Erythroblast (primary cell): ENCODE measurements at regions not wholly inside any gene's neighbourhood (a gene's known extent, or its start where the extent isn't known, plus 50 kb on each side); places are given as distances from the start of the nearest gene placed in this dataset.
"Not testable (repeated sequence)": the region's sequence is repeated elsewhere in the genome, so short reads cannot be mapped to it uniquely, and the experiment has no call there.

Experiments used
- DNase-seq, 2 experiments: peaks; one replicate each; lab custom pipeline; 2025; lab: John Stamatoyannopoulos, UW
- GATA1 ChIP-seq: IDR thresholded peaks from 2 replicates; pipeline ENCODE4 v1.6.1; 2011; ENCODE audit warnings: low read depth, mild to moderate bottlenecking, control low read depth, low read length, moderate library complexity
- POLR2A ChIP-seq: IDR thresholded peaks from 2 replicates; pipeline ENCODE4 v1.6.1; 2011; ENCODE audit warnings: mild to moderate bottlenecking, low read length

DNA sequence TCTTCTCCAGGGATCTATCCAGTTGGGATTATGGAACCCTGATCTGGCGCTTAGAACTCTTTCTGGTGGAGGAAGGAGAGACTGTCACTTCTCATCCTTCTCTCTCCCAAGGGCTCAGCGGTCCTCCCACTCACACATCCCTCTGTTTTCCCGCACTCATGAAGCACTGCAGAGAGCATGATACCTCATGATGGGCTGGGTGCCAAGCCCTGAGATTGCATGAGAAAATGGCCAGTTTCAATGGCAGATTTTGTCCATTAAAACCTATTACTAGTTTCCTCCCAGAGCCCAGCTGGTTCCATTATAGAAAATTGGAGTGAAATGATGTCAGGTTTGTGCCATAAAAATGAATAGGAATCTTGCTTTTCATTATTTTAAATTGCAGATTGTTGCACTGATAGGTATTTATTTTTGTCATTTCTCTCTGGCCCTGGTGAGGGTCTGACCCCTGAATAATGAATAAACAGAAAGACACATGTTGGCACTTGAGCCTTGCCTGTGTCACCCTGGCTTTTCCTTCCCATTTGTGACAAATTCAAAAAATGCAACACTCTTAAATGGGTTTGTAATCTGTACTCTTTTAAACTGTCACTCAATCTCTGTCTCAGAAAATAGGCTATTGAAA is 1151.1 kb downstream of the TYW1 start:
- TF ChIP-seq POLR2A (no peak), GATA1 (no peak)
- DNase-seq, result no peak

DNA sequence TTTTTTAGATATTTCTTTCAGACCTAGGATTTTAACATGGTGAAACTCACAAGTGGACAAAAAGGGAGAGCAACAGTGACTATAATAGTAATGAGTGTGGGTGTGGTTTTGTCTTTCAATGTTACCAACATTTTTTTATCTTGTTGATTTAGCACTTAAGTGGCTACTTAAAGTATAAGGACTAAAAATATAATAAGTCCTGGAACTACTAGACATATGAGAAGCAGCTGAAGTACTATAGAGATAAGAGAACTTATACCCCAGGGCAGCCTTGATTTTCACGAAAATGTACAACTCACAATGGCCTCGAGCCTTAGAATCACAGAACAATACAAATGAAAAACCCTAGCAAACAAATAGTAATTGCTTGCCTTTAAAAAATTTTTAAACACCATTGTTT is 1151.8 kb downstream of the TYW1 start:
- TF ChIP-seq GATA1 (no peak), POLR2A (no peak)
- DNase-seq, result no peak

DNA sequence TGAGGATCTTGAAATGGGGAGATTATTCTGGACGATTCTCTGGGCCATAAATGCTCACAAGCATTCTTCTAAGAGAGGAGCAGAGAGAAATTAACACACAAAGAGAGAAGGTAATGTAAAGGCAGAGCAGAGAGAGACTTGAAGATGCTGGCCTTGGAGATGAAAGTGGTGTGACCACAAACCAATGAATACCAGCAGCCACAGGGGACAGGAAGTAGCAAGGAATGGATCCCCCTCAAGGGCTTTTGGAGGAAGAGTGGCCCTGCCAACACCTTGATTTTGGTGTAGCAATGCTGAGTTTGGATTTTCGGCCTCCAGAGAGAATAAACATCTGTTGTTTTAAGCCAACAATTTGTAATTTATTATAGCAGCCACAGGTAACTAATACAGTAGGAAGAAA is 1155.6 kb downstream of the TYW1 start:
- DNase-seq, result no peak
- no peak for TF ChIP-seq GATA1
- TF ChIP-seq POLR2A, result no peak

DNA sequence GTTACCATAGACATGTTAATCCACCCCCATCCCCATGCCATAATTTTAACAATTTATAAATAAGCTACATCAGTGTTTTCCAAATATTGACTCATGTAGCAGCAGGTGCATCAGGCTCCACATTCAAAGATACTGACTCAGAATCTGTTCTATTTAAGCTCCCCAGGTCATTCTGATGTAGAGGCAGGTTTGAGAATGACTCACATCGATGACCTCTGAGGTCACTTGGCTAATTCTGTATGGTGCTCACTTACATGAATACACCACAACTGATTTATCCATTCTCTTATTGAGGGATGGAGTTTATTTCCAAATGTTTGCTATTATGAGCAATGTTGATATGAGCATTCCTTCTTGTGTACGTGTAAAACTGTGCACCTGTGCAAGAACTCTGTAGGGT is 1159.0 kb downstream of the TYW1 start:
- TF ChIP-seq POLR2A, result no peak
- no peak for DNase-seq

DNA sequence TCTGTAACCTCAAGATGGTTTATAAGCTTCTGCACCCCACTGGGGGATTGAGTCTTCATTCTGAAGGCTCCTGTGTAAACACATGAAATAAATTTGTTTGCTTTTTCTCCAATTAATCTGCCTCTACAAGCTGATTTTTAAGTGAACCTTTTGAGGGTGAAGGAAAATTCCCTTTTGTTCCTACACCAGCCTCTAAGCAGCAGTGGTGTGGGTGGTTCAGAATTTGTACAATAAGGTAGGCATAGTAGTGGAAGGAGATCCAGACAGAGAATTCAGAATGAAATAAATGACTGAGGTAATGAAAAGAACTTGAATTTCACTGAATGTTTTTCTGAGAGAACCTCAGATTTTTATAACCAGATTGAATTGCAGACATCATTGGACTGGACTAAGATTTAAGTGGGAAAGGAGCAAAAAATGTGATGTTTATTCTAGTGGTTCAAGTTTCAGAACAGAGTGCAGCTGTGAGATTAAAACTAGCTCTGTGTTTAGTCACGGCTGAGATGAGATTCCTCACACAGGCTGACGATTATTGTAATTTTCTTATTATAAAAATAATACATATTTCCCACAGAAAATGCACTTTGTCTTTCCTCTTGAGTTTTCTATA is 1162.2 kb downstream of the TYW1 start:
- no peak for TF ChIP-seq GATA1
- no peak for TF ChIP-seq POLR2A
- DNase-seq, result no peak

DNA sequence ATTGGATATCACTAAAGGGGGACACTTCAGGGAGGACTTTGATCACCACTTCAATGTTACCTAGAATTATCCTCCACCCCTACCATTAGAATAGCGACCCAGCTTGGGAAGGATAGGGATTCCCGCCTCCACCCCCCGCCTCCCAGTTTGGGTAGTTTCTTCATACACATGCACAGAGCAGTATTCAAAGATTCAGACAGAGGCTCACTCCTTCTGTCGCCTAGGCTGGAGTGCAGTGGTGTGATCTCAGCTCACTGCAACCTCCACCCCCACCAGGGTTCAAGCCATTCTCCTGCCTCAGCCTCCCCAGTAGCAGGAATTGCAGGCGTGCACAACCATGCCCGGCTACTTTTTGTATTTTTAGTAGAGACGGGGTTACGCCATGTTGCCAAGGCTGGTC is 1166.1 kb downstream of the TYW1 start:
- no peak for TF ChIP-seq GATA1
- TF ChIP-seq POLR2A, result no peak
- no peak for DNase-seq

DNA sequence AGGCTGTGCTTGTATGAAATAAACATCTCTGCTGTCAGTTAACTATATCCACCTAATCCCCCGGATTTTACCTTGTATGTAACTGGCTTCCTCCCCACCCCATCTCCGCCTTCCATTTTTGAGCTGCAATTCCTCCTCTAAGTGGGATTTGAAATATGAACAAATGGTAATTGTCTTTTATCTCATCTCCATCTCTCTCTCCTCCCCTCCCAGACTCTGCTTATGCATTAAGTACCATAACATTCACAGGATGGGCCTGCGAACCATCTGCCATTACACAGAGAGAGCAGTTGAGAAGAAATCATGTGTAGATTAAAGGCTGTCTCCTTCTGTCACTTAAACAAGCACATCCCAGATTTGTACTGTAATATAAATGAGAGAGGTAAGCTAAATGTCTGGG is 1169.9 kb downstream of the TYW1 start:
- no peak for DNase-seq
- TF ChIP-seq GATA1 (no peak), POLR2A (no peak)

DNA sequence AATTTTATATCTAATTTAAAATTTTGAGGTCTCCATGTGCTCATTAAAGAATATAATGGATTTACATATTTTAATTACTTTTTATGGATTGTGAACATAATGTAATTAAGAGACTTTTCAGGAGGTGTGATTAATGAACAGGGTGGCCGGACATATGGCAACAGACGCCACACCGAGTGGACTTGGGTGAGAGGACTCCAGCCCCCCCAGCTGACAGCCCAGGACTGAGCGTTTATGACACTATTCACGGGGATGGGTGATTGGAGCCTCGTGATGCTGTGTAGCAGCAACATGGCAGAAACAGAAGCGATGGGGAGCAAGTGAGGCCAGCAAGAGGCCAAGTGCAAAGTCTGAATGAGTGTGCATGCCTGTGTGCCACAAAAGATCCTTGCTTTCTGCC is 1176.9 kb downstream of the TYW1 start:
- no peak for DNase-seq
- TF ChIP-seq POLR2A, result no peak
- no peak for TF ChIP-seq GATA1

DNA sequence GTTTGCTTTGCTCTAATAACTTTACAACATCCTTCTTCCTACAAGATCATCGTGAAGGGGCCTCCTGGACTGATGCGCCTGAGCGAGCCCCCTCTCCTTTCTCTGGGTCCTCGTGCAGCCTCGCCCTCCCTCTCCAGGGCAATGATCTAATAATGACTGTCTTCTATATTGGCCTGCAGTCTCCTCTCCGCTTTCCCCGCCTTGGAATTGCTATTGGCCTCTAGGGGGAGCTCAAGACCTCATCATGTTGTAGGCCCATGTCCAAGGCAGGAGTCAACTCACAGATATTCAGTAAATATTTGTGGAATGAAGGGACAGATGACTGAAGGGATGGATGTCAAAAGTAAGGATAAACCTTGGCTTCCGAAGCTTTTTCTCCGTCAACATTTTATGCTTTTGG is 1180.3 kb downstream of the TYW1 start:
- TF ChIP-seq POLR2A, result no peak
- TF ChIP-seq GATA1, result no peak
- DNase-seq, result peak; percentile 13 to 44

DNA sequence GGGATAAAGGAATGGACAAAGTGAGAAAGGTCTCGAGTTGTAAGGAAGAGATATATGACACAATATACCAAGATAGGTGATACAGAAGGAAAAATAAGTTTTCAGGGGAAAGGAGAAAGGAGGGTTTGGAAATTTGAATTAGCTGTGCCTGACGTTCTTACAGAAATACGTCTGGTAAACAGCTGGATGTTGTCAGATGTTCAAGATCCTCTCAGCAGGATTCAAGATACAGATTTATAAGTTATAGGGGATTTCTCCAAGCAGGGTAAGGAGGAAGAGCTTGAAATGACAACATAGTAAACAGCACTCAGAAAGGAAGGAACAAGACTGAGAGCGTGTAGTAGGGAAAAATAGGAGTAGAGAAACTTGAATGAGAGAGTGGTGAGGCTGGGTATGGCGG is 1184.1 kb downstream of the TYW1 start:
- DNase-seq, result no peak
- TF ChIP-seq POLR2A (no peak), GATA1 (no peak)

DNA sequence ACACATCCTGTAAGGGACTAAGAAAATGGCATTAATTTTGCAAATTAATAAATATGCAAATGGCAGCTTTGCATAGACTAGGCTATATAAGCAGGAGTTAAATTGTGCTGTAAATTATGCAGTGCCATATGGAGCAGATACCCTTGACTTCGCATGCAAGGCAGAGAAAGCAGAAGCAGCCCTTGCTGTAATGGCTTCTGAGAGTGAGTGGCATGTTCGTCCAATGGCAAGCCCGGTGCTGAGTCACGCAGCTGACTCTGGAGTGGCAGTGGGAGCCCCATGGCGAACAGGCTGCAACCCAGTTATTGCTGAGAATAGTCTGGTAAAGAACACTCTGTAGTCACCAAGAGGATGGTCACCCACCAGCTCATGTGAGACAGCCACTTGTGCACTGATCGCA is 1186.5 kb downstream of the TYW1 start:
- no peak for DNase-seq
- TF ChIP-seq GATA1 (no peak), POLR2A (no peak)

DNA sequence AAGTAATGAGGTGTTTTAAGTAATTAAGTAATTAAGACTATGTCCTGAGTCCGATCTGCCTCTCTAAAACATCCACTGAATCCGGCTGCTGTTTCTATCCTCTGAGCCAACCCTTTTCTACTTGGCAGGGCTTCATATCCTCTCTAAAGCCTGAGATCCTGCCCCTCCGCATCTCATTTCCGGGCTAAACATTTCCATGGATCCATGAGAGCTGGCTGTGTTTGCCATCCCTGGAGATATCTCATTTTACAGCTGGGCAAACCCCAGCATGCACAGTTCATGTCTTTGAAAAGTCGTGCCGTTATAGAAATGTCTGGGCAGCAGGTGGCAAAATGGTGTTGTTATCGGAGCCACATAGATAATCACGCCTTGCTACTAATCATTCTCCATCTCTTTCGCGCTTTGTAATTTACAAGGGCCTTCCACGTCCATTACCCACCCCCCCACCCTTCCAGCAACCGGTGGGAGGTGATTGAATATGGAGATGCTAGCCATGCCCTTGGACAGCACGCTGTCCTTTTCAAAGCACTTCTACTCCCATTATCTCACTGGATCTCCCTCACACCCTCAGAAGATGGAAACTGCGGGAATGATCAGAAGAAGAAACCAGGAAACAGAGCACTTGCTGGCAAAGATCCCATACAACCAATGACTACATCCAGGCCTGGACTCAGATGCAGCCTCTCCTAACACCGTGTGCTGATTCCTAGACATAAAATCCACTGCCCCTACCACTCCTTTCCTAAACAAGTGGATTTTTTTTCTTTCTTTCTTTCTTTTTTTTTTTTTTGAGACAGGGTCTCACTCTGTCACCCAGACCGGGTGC is 1189.2 kb downstream of the TYW1 start:
- no peak for DNase-seq

DNA sequence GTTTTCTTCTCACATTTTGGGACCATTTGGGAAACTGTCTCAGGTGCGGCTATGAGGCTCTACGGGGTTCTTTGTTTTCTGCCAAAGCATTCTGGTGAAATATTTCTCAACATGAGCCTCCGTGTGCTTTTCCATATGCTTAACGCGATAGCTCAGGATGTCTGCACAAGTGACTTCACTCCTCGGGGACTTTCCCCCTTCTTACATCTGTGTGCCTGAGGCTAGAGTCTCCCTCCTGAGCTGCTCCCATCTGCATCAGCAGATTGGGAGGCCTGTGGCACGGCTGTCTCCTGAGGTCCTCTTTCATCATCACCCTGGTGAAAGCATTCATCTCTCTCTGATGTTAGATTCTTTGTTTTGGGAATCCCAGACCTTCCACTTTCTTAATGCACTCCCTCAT is 1190.9 kb downstream of the TYW1 start:
- no peak for DNase-seq
- TF ChIP-seq POLR2A (no peak), GATA1 (no peak)

More for the DNA sequence above, 1189.2 kb downstream of the TYW1 start:
- TF ChIP-seq POLR2A (no peak), GATA1 (no peak)

DNA sequence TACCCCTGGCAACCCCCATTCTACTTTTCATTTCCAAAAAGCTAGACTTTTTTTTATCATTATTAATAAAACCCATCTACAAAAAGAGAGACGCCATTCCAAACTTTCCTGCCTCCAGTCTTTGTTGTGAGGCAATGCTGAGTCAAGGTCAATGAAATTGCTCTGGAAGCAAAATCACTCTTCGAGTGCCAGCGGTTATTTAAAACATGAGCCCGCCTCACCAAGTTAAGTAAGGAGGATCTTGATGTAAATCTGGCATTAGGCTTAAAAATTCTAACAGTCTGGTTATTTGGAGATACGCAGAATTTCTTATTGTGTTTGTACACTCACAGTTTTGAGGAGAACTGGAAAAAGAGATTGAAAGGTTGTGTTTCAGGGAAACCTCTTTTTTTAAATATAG is 1196.3 kb downstream of the TYW1 start:
- no peak for DNase-seq
- TF ChIP-seq POLR2A (no peak), GATA1 (no peak)

DNA sequence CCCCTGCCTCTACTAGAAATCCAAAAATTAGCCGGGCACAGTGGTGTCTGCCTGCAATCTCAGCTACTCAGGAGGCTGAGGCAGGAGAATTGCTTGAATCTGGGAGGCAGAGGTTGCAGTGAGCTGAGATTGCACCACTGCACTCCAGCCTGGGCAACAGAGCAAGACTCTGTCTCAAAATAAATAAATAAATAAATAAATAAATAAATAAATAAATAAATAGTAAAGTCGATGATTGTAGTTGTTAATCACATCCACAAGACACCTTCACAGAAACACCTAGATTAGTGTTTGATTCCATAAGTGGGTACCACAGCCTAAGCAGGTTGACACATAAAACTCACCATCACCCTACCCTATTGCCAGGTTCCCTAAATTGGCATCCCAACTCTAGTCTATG is 1199.0 kb downstream of the TYW1 start:
- DNase-seq, result not testable (repeated sequence)
